GM23338 (cell line): ENCODE measurements at regions not wholly inside any gene's neighbourhood (a gene's known extent, or its start where the extent isn't known, plus 50 kb on each side); places are given as distances from the start of the nearest gene placed in this dataset.

ENCODE experiments used
- ATAC-seq: fragments of 200-7000 bp; cut with Tn5 transposase; 3 replicates; pipeline ENCODE4 v1.9.1; 2020
- DNase-seq: peaks from one replicate; pipeline ENCODE4 v3.0.0-alpha.2; 2015; ENCODE audit warnings: low spot score
- H2AFZ ChIP-seq: fragments of 200-600 bp; sonication (generic); 2 replicates; pipeline ENCODE4 v1.8.0; 2016; ENCODE audit warnings: antibody characterized with exemption, mild to moderate bottlenecking, moderate library complexity
- H3F3A ChIP-seq: fragments of 200-600 bp; sonication (generic); replicated peaks from 2 replicates; pipeline ENCODE4 v1.8.0; 2017; ENCODE audit warnings: antibody characterized with exemption, mixed run types, low read depth
- H3K27ac ChIP-seq: fragments of 200-600 bp; sonication (generic); 2 replicates; pipeline ENCODE4 v1.6.1; 2016; ENCODE audit warnings: low read depth
- H3K27me3 ChIP-seq: fragments of 200-600 bp; sonication (generic); 2 replicates; pipeline ENCODE4 v1.8.0; 2016; ENCODE audit warnings: mild to moderate bottlenecking, mixed run types, moderate library complexity; ENCODE audit not compliant: insufficient read depth
- H3K36me3 ChIP-seq: fragments of 200-600 bp; sonication (generic); 2 replicates; pipeline ENCODE4 v1.8.0; 2016; ENCODE audit warnings: mild to moderate bottlenecking; ENCODE audit not compliant: insufficient read depth
- H3K4me1 ChIP-seq: fragments of 200-600 bp; sonication (generic); 2 replicates; pipeline ENCODE4 v1.8.0; 2016; ENCODE audit warnings: mild to moderate bottlenecking, moderate library complexity; ENCODE audit not compliant: insufficient read depth
- H3K4me2 ChIP-seq: fragments of 200-600 bp; sonication (generic); 2 replicates; pipeline ENCODE4 v1.7.1; 2017; ENCODE audit warnings: mixed run types
- H3K4me3 ChIP-seq: fragments of 200-600 bp; sonication (generic); 2 replicates; pipeline ENCODE4 v1.6.1; 2016; ENCODE audit warnings: mixed run types
- H3K79me2 ChIP-seq: fragments of 200-600 bp; sonication (generic); replicated peaks from 2 replicates; pipeline ENCODE4 v1.8.0; 2017; ENCODE audit warnings: mild to moderate bottlenecking; ENCODE audit not compliant: insufficient read depth
- H3K9me2 ChIP-seq: fragments of 200-600 bp; sonication (generic); 2 replicates; pipeline ENCODE4 v1.8.0; 2017; ENCODE audit not compliant: insufficient read depth
- H4K20me1 ChIP-seq: fragments of 200-600 bp; sonication (generic); replicated peaks from 2 replicates; pipeline ENCODE4 v1.8.0; 2017; ENCODE audit warnings: mild to moderate bottlenecking; ENCODE audit not compliant: insufficient read depth
- H3K27ac Mint-ChIP-seq: 2 replicates; pipeline ENCODE4 v1.8.0; 2020; ENCODE audit warnings: inconsistent platforms, mild to moderate bottlenecking, moderate library complexity, mixed read lengths
- H3K27me3 Mint-ChIP-seq: 3 replicates; pipeline ENCODE4 v1.8.0; 2022; ENCODE audit warnings: low read depth, mild to moderate bottlenecking, moderate library complexity, mixed read lengths, inconsistent platforms; ENCODE audit not compliant: insufficient read depth, poor library complexity
- H3K36me3 Mint-ChIP-seq: 3 replicates; pipeline ENCODE4 v1.8.0; 2021; ENCODE audit warnings: low read depth, mild to moderate bottlenecking, inconsistent platforms, moderate library complexity, mixed read lengths
- H3K4me1 Mint-ChIP-seq: 3 replicates; pipeline ENCODE4 v1.8.0; 2020; ENCODE audit warnings: mild to moderate bottlenecking, inconsistent platforms, mixed read lengths
- H3K4me3 Mint-ChIP-seq: 3 replicates; pipeline ENCODE4 v1.8.0; 2021; ENCODE audit warnings: moderate library complexity, mild to moderate bottlenecking, inconsistent platforms, mixed read lengths
- H3K9me3 Mint-ChIP-seq: 3 replicates; pipeline ENCODE4 v1.8.0; 2020; ENCODE audit warnings: moderate library complexity, mild to moderate bottlenecking, inconsistent platforms, mixed read lengths
- POLR2AphosphoS5 ChIP-seq: IDR thresholded peaks from 2 replicates; pipeline ENCODE4 v1.6.1; 2016; ENCODE audit warnings: antibody characterized with exemption, low read depth
- ZNF114 ChIP-seq: fragments of 250-450 bp; sonication (Bioruptor Pico); IDR thresholded peaks from 2 replicates; pipeline ENCODE4 v1.5.0; 2020; ENCODE audit warnings: mild to moderate bottlenecking, moderate library complexity
- ZNF331 ChIP-seq: fragments of 250-450 bp; sonication (Bioruptor Pico); IDR thresholded peaks from 2 replicates; pipeline ENCODE4 v1.5.0; 2020; ENCODE audit warnings: low read depth, mild to moderate bottlenecking, moderate library complexity
- TF ChIP-seq, protein P1 (sequence below): IDR thresholded peaks from one replicate; pipeline ENCODE4 v1.6.1; 2018; ENCODE audit warnings: antibody characterized with exemption; ENCODE audit not compliant: unreplicated experiment

DNA sequence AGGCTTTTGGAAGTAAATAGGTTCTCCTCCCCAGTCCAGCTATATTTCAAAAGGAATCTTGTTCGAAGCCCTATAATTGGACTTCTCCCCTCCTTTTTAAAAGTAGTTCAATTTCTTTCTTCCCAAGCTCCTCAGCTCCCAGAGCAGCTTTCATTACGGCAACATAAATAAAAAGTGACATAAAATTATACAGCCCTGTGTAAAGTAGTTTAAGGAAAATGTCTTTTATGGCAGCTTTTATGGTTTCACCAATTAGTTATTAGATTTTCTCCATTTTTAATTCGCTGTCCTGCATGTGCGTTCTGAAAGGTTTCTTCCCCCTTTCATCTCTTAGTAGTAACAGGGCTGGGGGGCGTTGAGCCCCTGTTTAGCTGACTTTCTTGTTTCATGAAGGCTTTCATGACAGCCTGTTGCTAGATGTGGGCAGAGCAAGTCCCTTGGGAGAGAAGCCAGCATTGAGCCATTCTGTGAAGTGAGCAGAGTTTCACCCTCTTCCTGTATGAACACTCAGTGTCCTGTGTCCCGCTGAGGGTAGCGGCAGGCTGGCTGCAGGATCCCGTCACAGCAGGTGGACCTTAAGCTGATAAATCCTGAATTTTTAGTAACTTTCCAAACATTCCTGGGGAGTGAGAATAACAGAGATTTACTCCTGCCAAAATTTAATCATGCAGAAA, 229.7 kb upstream of the SPRED2 start:
- ATAC-seq: no peak
- no peaks in the 10 kb centered on the region for H3K36me3 ChIP-seq
- Mint-ChIP-seq H3K4me3 (no peak overlapping the region), H3K36me3 (peaks cover 6% of the 10 kb centered on the region; the same call in 2 of the 3 replicates), H3K27me3 (peaks cover 8% of the 10 kb centered on the region), H3K4me1 (peaks cover 2% of the 10 kb centered on the region; the same call in 1 of the 3 replicates), H3K9me3 (peaks cover 13% of the 10 kb centered on the region; the same call in 1 of the 3 replicates), H3K27ac (no peak overlapping the region)
- H3K9me2 ChIP-seq: no peaks in the 10 kb centered on the region
- H3K4me2 ChIP-seq: no peak overlapping the region
- no peaks in the 10 kb centered on the region for H3K27me3 ChIP-seq
- no peak overlapping the region for H3K27ac ChIP-seq
- DNase-seq: no peak
- no peaks in the 10 kb centered on the region for H4K20me1 ChIP-seq
- no peaks in the 10 kb centered on the region for H3K79me2 ChIP-seq
- no peak overlapping the region for H2AFZ ChIP-seq
- H3K4me1 ChIP-seq: no peaks in the 10 kb centered on the region
- no peak overlapping the region for H3K4me3 ChIP-seq
- no peaks in the 10 kb centered on the region for H3F3A ChIP-seq
- TF ChIP-seq, protein P1, sequence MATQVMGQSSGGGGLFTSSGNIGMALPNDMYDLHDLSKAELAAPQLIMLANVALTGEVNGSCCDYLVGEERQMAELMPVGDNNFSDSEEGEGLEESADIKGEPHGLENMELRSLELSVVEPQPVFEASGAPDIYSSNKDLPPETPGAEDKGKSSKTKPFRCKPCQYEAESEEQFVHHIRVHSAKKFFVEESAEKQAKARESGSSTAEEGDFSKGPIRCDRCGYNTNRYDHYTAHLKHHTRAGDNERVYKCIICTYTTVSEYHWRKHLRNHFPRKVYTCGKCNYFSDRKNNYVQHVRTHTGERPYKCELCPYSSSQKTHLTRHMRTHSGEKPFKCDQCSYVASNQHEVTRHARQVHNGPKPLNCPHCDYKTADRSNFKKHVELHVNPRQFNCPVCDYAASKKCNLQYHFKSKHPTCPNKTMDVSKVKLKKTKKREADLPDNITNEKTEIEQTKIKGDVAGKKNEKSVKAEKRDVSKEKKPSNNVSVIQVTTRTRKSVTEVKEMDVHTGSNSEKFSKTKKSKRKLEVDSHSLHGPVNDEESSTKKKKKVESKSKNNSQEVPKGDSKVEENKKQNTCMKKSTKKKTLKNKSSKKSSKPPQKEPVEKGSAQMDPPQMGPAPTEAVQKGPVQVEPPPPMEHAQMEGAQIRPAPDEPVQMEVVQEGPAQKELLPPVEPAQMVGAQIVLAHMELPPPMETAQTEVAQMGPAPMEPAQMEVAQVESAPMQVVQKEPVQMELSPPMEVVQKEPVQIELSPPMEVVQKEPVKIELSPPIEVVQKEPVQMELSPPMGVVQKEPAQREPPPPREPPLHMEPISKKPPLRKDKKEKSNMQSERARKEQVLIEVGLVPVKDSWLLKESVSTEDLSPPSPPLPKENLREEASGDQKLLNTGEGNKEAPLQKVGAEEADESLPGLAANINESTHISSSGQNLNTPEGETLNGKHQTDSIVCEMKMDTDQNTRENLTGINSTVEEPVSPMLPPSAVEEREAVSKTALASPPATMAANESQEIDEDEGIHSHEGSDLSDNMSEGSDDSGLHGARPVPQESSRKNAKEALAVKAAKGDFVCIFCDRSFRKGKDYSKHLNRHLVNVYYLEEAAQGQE: no peak
- TF ChIP-seq ZNF331 (CRISPR knock-in tag) (no peak), ZNF114 (CRISPR knock-in tag) (no peak)

DNA sequence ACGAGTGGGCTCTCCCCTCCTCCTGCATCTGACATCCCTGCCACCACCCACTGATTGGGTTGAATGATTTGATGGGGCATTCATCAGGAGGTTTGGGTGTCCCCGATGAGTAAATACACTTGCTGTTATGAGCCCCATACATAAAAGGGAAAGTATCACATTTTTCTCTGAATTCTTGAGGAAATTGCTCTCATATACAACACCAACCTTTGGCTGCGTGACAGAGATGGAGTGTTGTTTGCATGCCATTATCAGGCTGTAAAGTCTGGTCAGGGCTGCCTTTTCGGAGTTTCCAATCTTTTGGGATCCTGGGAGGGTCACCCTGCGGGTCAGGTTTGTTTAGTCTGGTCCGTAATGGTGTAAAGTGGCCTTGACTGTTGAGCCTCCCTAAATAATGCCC, 227.9 kb upstream of the SPRED2 start:
- DNase-seq: no peak
- no peak overlapping the region for H3K4me3 Mint-ChIP-seq

More for the DNA sequence above, 227.9 kb upstream of the SPRED2 start:
- no peak for ATAC-seq
- Mint-ChIP-seq H3K9me3 (no peaks in the 10 kb centered on the region), H3K27ac (no peak overlapping the region), H3K4me1 (peaks cover 2% of the 10 kb centered on the region; the same call in 1 of the 3 replicates), H3K36me3 (no peaks in the 10 kb centered on the region), H3K27me3 (peaks cover 3% of the 10 kb centered on the region)
- no peaks in the 10 kb centered on the region for H3K27me3 ChIP-seq
- no peak overlapping the region for H3K4me3 ChIP-seq
- no peak overlapping the region for H3K27ac ChIP-seq
- H2AFZ ChIP-seq: no peak overlapping the region; the same call in 1 of the 2 replicates
- no peaks in the 10 kb centered on the region for H3K9me2 ChIP-seq
- H3K4me2 ChIP-seq: no peak overlapping the region
- no peaks in the 10 kb centered on the region for H3K4me1 ChIP-seq
- no peaks in the 10 kb centered on the region for H3F3A ChIP-seq
- TF ChIP-seq, protein P1: no peak
- no peak for TF ChIP-seq POLR2AphosphoS5
- no peaks in the 10 kb centered on the region for H3K79me2 ChIP-seq
- H3K36me3 ChIP-seq: no peaks in the 10 kb centered on the region
- H4K20me1 ChIP-seq: no peaks in the 10 kb centered on the region
